Neural cell (in vitro differentiated cells): ENCODE measurements at regions not wholly inside any gene's neighbourhood (a gene's known extent, or its start where the extent isn't known, plus 50 kb on each side); places are given as distances from the start of the nearest gene placed in this dataset.

Source experiments
- H2AFZ ChIP-seq: fragments of 200-600, 300-800 bp; sonication (generic), shearing (Covaris generic); 2 replicates; pipeline ENCODE4 v1.6.0; 2014; ENCODE audit warnings: low read depth, mild to moderate bottlenecking, antibody characterized with exemption, low read length, moderate library complexity
- H3F3A ChIP-seq: fragments of 200-600 bp; shearing (Covaris generic); 2 replicates; pipeline ENCODE4 v1.6.1; 2016; ENCODE audit warnings: mild to moderate bottlenecking, moderate library complexity, mixed read lengths, antibody characterized with exemption, low read length; ENCODE audit not compliant: insufficient read depth, poor library complexity, severe bottlenecking
- H3K27ac ChIP-seq: fragments of 200-600, 300-800 bp; sonication (generic), shearing (Covaris generic); 2 replicates; pipeline ENCODE4 v1.5.1; 2014; ENCODE audit warnings: mild to moderate bottlenecking, low read length, moderate library complexity
- H3K27me3 ChIP-seq: fragments of 300-800, 200-600 bp; sonication (generic), shearing (Covaris generic); 2 replicates; pipeline ENCODE4 v1.6.0; 2014; ENCODE audit warnings: mild to moderate bottlenecking, low read depth, low read length, moderate library complexity; ENCODE audit not compliant: insufficient read depth
- H3K36me3 ChIP-seq: fragments of 300-800, 200-600 bp; sonication (generic), shearing (Covaris generic); 2 replicates; pipeline ENCODE4 v1.5.1; 2014; ENCODE audit warnings: mild to moderate bottlenecking, antibody characterized with exemption, low read length, moderate library complexity; ENCODE audit not compliant: insufficient read depth
- H3K4me2 ChIP-seq: fragments of 300-800, 200-600 bp; sonication (generic), shearing (Covaris generic); 2 replicates; pipeline ENCODE4 v1.6.0; 2014; ENCODE audit warnings: mild to moderate bottlenecking, low read length
- H3K4me3 ChIP-seq: fragments of 300-800, 200-600 bp; sonication (generic), shearing (Covaris generic); 2 replicates; pipeline ENCODE4 v1.5.1; 2014; ENCODE audit warnings: mild to moderate bottlenecking, low read length, moderate library complexity
- H3K79me2 ChIP-seq: fragments of 200-600 bp; shearing (Covaris generic); replicated peaks from 2 replicates; pipeline ENCODE4 v1.6.0; 2014; ENCODE audit warnings: mild to moderate bottlenecking, low read length, moderate library complexity; ENCODE audit not compliant: insufficient read depth
- H3K9ac ChIP-seq: fragments of 300-800, 200-600 bp; sonication (generic), shearing (Covaris generic); 2 replicates; pipeline ENCODE4 v1.6.1; 2016; ENCODE audit warnings: mild to moderate bottlenecking, low read length, mixed read lengths
- H3K9me2 ChIP-seq: fragments of 200-600 bp; shearing (Covaris generic); 2 replicates; pipeline ENCODE4 v1.6.1; 2016; ENCODE audit warnings: mild to moderate bottlenecking, low read length, mixed read lengths; ENCODE audit not compliant: insufficient read depth
- H3K9me3 ChIP-seq: fragments of 200-600, 300-800 bp; sonication (generic), shearing (Covaris generic); 2 replicates; pipeline ENCODE4 v1.6.1; 2016; ENCODE audit warnings: mild to moderate bottlenecking, mixed run types, low read length, moderate library complexity, mixed read lengths
- H4K20me1 ChIP-seq: fragments of 200-600 bp; shearing (Covaris generic); 2 replicates; pipeline ENCODE4 v1.6.1; 2016; ENCODE audit warnings: mild to moderate bottlenecking, mixed run types; ENCODE audit not compliant: insufficient read depth
- CTCF ChIP-seq: fragments of 450-650 bp; IDR thresholded peaks from 2 replicates; pipeline ENCODE4 v1.5.1; 2014; ENCODE audit warnings: antibody characterized with exemption, mild to moderate bottlenecking, moderate library complexity; ENCODE audit not compliant: poor library complexity, severe bottlenecking
- EP300 ChIP-seq: fragments of 450-650 bp; conservative IDR thresholded peaks from 2 replicates; pipeline ENCODE4 v1.6.1; 2014; ENCODE audit warnings: antibody characterized with exemption, mild to moderate bottlenecking, moderate library complexity; ENCODE audit not compliant: poor library complexity, severe bottlenecking
- EZH2 ChIP-seq: fragments of 200-600, 300-800 bp; shearing (Covaris generic), sonication (generic); IDR thresholded peaks from 2 replicates; pipeline ENCODE4 v1.6.1; 2014; ENCODE audit warnings: antibody characterized with exemption, low read length, borderline replicate concordance, mild to moderate bottlenecking; ENCODE audit not compliant: insufficient read depth, poor library complexity, severe bottlenecking
- MXI1 ChIP-seq: fragments of 450-650 bp; conservative IDR thresholded peaks from 2 replicates; pipeline ENCODE4 v1.6.1; 2014; ENCODE audit warnings: antibody characterized with exemption, mild to moderate bottlenecking; ENCODE audit not compliant: poor library complexity, severe bottlenecking
- POLR2AphosphoS5 ChIP-seq: IDR thresholded peaks from 2 replicates; pipeline ENCODE4 v1.6.1; 2012
- RAD21 ChIP-seq: fragments of 450-650 bp; conservative IDR thresholded peaks from 2 replicates; pipeline ENCODE4 v1.6.1; 2014; ENCODE audit warnings: antibody characterized with exemption, mild to moderate bottlenecking, moderate library complexity
- REST ChIP-seq: IDR thresholded peaks from 2 replicates; pipeline ENCODE4 v1.6.1; 2012; ENCODE audit warnings: borderline replicate concordance
- SMC3 ChIP-seq: fragments of 450-650 bp; conservative IDR thresholded peaks from 2 replicates; pipeline ENCODE4 v1.6.1; 2014; ENCODE audit warnings: antibody characterized with exemption, mild to moderate bottlenecking, moderate library complexity; ENCODE audit not compliant: poor library complexity
- TAF1 ChIP-seq: IDR thresholded peaks from 2 replicates; pipeline ENCODE4 v1.6.1; 2012; ENCODE audit warnings: low read depth

DNA sequence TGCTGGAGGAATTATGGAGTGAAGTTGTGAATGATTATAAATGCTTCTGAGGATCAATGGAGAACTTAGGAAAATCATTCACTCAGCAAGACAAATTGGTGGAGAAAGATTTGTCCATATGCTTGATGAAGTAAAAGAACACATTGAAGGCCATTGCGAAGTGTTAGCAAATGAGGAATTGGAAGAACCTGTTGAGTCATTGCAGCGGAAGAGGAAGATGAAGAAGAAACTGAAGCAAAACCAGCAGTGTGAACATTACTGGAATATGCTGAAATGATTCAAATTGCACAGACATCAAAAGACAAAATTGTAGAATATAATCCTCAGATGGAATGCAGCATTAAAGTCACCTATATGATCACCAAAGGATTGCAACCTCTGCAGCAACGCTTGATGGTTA is 168.1 kb downstream of the ADAMTS15 start:
- Histone ChIP-seq H4K20me1 (no peaks in the 10 kb centered on the region), H2AFZ (no peak overlapping the region), H3F3A (no peaks in the 10 kb centered on the region), H3K9me3 (no peaks in the 10 kb centered on the region), H3K27ac (no peak overlapping the region), H3K27me3 (no peaks in the 10 kb centered on the region), H3K9ac (no peak overlapping the region), H3K4me3 (no peak overlapping the region), H3K79me2 (no peaks in the 10 kb centered on the region), H3K4me2 (no peak overlapping the region), H3K9me2 (no peaks in the 10 kb centered on the region), H3K36me3 (no peaks in the 10 kb centered on the region)
- no peak for TF ChIP-seq POLR2AphosphoS5
- no peak for TF ChIP-seq CTCF
- TF ChIP-seq EP300, result no peak
- TF ChIP-seq EZH2, result no peak
- no peak for TF ChIP-seq SMC3
- TF ChIP-seq MXI1, result no peak
- TF ChIP-seq REST, result no peak
- no peak for TF ChIP-seq TAF1
- TF ChIP-seq RAD21, result no peak

GRCh38 chr11:130617001-130617400 is 168.6 kb downstream of the ADAMTS15 start:
- Histone ChIP-seq H3K4me2 (no peak overlapping the region), H2AFZ (no peak overlapping the region), H3K9me3 (no peaks in the 10 kb centered on the region), H3K9me2 (no peaks in the 10 kb centered on the region), H3K9ac (no peak overlapping the region), H3K27me3 (no peaks in the 10 kb centered on the region), H3K79me2 (no peaks in the 10 kb centered on the region), H3K27ac (no peak overlapping the region), H3K36me3 (no peaks in the 10 kb centered on the region), H3K4me3 (no peak overlapping the region), H3F3A (no peaks in the 10 kb centered on the region), H4K20me1 (no peaks in the 10 kb centered on the region)
- TF ChIP-seq EP300, result no peak
- TF ChIP-seq REST, result no peak
- no peak for TF ChIP-seq RAD21
- TF ChIP-seq SMC3, result no peak
- no peak for TF ChIP-seq TAF1
- no peak for TF ChIP-seq CTCF
